ENCODE measurements at regions not wholly inside any gene's neighbourhood (a gene's known extent, or its start where the extent isn't known, plus 50 kb on each side); places are given as distances from the start of the nearest gene placed in this dataset.

DNA sequence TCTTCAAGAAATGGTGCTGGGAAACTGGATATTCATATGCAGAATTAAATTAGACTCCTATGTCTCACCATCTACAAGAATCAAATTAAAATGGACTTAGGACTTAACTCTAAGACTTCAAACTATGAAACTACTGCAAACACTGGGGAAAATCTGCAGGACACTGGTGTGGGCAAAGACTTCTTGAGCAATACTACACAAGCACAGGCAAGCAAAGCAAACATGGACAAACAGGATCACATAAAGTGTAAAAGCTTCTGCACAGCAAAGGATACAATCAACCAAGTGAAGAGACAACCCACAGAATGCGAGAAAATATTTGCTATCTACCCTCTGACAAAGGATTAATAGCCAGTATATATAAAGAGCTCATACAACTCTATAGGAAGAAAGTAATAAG, 1161.1 kb upstream of the CITED2 start:
- Histone ChIP-seq H3K9me3 (ENCODE audit: low read depth, low read length) (peaks cover 6% of the 10 kb centered on the region), H3K4me2 (ENCODE audit: insufficient read depth, low read length) (no peak overlapping the region)

DNA sequence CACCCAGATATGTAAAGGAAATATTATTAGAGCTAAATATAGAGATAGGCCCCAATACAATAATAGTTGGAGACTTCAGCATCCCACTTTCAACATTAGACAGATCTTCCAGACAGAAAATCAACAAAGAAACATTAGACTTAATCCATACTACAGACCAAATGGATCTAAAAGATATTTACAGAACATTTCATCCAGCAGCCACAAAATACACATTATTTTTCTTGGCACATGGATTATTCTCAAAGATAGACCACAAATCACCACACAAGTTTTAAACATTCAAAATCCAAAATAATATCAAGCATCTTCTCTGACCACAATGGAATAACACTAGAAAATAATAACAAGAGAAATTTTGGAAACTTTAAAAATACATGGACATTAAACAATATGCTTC, 1159.1 kb upstream of the CITED2 start:
- H3K4me2 ChIP-seq (ENCODE audit: insufficient read depth, low read length): no peak overlapping the region
- H3K27me3 ChIP-seq (ENCODE audit: insufficient read depth, low read length): no peaks in the 10 kb centered on the region
- no peak for DNase-seq (ENCODE audit: insufficient read length, low spot score, missing footprints)
- H2AFZ ChIP-seq (ENCODE audit: low read length): no peak overlapping the region
- peaks cover 6% of the 10 kb centered on the region for H3K9me3 ChIP-seq (ENCODE audit: low read depth, low read length)
- H3K79me2 ChIP-seq (ENCODE audit: insufficient read depth, low read length): no peaks in the 10 kb centered on the region
- peaks cover 4% of the 10 kb centered on the region for H3K36me3 ChIP-seq (ENCODE audit: insufficient read depth, low read length)
- no peak overlapping the region for H3K27ac ChIP-seq (ENCODE audit: low read depth, low read length)
- TF ChIP-seq, protein P1, sequence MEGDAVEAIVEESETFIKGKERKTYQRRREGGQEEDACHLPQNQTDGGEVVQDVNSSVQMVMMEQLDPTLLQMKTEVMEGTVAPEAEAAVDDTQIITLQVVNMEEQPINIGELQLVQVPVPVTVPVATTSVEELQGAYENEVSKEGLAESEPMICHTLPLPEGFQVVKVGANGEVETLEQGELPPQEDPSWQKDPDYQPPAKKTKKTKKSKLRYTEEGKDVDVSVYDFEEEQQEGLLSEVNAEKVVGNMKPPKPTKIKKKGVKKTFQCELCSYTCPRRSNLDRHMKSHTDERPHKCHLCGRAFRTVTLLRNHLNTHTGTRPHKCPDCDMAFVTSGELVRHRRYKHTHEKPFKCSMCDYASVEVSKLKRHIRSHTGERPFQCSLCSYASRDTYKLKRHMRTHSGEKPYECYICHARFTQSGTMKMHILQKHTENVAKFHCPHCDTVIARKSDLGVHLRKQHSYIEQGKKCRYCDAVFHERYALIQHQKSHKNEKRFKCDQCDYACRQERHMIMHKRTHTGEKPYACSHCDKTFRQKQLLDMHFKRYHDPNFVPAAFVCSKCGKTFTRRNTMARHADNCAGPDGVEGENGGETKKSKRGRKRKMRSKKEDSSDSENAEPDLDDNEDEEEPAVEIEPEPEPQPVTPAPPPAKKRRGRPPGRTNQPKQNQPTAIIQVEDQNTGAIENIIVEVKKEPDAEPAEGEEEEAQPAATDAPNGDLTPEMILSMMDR (IDR thresholded peaks at IDR 0.05; ENCODE audit: extremely low read depth, low read depth, low read length): no peak
- H4K20me1 ChIP-seq (ENCODE audit: insufficient read depth, low read length): no peaks in the 10 kb centered on the region
- H3K4me3 ChIP-seq (ENCODE audit: insufficient read depth, low read length): no peak overlapping the region
- H3K4me1 ChIP-seq (ENCODE audit: insufficient read depth, low read length): peaks cover 18% of the 10 kb centered on the region

More for the DNA sequence above, 1161.1 kb upstream of the CITED2 start:
- Histone ChIP-seq H3K4me1 (ENCODE audit: insufficient read depth, low read length) (peaks cover 25% of the 10 kb centered on the region), H3K4me3 (ENCODE audit: insufficient read depth, low read length) (no peak overlapping the region), H2AFZ (ENCODE audit: low read length) (no peak overlapping the region), H3K27ac (ENCODE audit: low read depth, low read length) (no peak overlapping the region), H3K36me3 (ENCODE audit: insufficient read depth, low read length) (peaks cover 4% of the 10 kb centered on the region), H4K20me1 (ENCODE audit: insufficient read depth, low read length) (no peaks in the 10 kb centered on the region), H3K27me3 (ENCODE audit: insufficient read depth, low read length) (no peaks in the 10 kb centered on the region), H3K79me2 (ENCODE audit: insufficient read depth, low read length) (no peaks in the 10 kb centered on the region)
- TF ChIP-seq, protein P1 (IDR thresholded peaks at IDR 0.05; ENCODE audit: extremely low read depth, low read depth, low read length): no peak
- DNase-seq (ENCODE audit: insufficient read length, low spot score, missing footprints): no peak

DNA sequence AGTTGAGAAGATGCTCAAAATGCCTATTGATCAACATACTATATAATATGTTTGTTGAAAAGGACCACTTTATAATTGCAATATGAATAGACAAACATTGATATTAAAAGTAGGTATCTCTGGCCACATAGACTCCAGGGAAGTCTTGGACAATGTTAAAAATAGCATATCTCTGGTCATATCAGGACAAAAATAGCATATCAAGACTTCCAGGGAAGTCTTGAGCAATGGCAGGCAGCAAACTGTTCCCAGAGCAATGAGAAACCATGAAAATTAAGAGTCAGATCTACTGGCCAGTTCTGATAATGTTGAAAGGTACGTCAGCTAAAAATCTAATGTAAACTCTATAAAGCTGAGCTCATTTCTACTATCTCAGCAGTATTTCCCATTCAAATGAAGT, 1130.3 kb upstream of the CITED2 start:
- no peak for DNase-seq (ENCODE audit: insufficient read length, low spot score, missing footprints)
- H3K27ac ChIP-seq (ENCODE audit: low read depth, low read length): no peak overlapping the region
- no peak overlapping the region for H2AFZ ChIP-seq (ENCODE audit: low read length)
- H3K9me3 ChIP-seq (ENCODE audit: low read depth, low read length): no peaks in the 10 kb centered on the region
- H3K27me3 ChIP-seq (ENCODE audit: insufficient read depth, low read length): no peaks in the 10 kb centered on the region
- no peaks in the 10 kb centered on the region for H3K4me1 ChIP-seq (ENCODE audit: insufficient read depth, low read length)
- H3K4me2 ChIP-seq (ENCODE audit: insufficient read depth, low read length): no peak overlapping the region
- H3K4me3 ChIP-seq (ENCODE audit: insufficient read depth, low read length): no peak overlapping the region
- H3K36me3 ChIP-seq (ENCODE audit: insufficient read depth, low read length): no peaks in the 10 kb centered on the region
- TF ChIP-seq, protein P1 (IDR thresholded peaks at IDR 0.05; ENCODE audit: extremely low read depth, low read depth, low read length): no peak
- no peaks in the 10 kb centered on the region for H3K79me2 ChIP-seq (ENCODE audit: insufficient read depth, low read length)
- H4K20me1 ChIP-seq (ENCODE audit: insufficient read depth, low read length): no peaks in the 10 kb centered on the region

DNA sequence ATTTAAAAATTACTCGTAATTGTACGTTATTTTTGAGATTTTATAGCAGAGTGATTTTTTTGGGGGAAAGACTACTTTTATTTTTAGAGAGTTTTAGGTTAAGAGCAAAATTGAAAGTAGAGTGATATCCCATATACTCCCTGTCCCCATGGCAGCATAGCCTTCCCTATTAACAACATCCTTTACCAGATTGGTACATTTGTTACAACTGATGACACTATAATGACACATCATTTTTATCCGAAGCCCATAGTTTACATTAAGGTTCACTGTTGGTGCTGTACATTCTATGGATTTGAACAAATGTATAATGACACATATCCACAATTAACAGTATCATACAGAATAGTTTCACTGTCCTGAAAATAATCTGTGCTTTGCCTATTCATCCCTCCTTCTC, 1126.4 kb upstream of the CITED2 start:
- TF ChIP-seq, protein P1 (IDR thresholded peaks at IDR 0.05; ENCODE audit: extremely low read depth, low read depth, low read length): no peak
- H3K79me2 ChIP-seq (ENCODE audit: insufficient read depth, low read length): no peaks in the 10 kb centered on the region
- no peak overlapping the region for H3K27ac ChIP-seq (ENCODE audit: low read depth, low read length)
- no peaks in the 10 kb centered on the region for H3K27me3 ChIP-seq (ENCODE audit: insufficient read depth, low read length)
- no peak for DNase-seq (ENCODE audit: insufficient read length, low spot score, missing footprints)
- no peaks in the 10 kb centered on the region for H3K36me3 ChIP-seq (ENCODE audit: insufficient read depth, low read length)
- peak overlapping the region; percentile 4 for H2AFZ ChIP-seq (ENCODE audit: low read length)
- H3K4me3 ChIP-seq (ENCODE audit: insufficient read depth, low read length): no peak overlapping the region
- H4K20me1 ChIP-seq (ENCODE audit: insufficient read depth, low read length): no peaks in the 10 kb centered on the region
- H3K4me1 ChIP-seq (ENCODE audit: insufficient read depth, low read length): no peaks in the 10 kb centered on the region
- H3K9me3 ChIP-seq (ENCODE audit: low read depth, low read length): no peaks in the 10 kb centered on the region
- H3K4me2 ChIP-seq (ENCODE audit: insufficient read depth, low read length): no peak overlapping the region
